H1 (cell line): ENCODE measurements at regions not wholly inside any gene's neighbourhood (a gene's known extent, or its start where the extent isn't known, plus 50 kb on each side); places are given as distances from the start of the nearest gene placed in this dataset.

Source experiments
- CTCF ChIA-PET: fragments of 300-600 bp; sonication (Branson Sonifier 250); formaldehyde crosslinking; loops from one replicate; lab custom pipeline; 2021; ENCODE audit not compliant: partially characterized antibody; lab: Charles Lee
- POLR2A ChIA-PET: fragments of 300-600 bp; sonication (Branson Sonifier 250); formaldehyde crosslinking; loops from one replicate; lab custom pipeline; 2021; ENCODE audit warnings: inconsistent platforms; ENCODE audit not compliant: partially characterized antibody; lab: Charles Lee
- DNase-seq, 2 experiments: peaks; one replicate each; pipeline versions ENCODE4 v3.0.0 to v3.0.0-alpha.2; 2010 to 2022; ENCODE audit warnings: low spot score in 2 of 2, low read depth in 1 of 2, mixed read lengths in 1 of 2
- FAIRE-seq: peaks from 2 replicates; lab custom pipeline; 2011; peaks lifted over from hg19 to GRCh38; lab: Jason Lieb, UNC
- H2AFZ ChIP-seq: 2 replicates; pipeline ENCODE4 v1.8.1; 2012; ENCODE audit warnings: low read length, inconsistent platforms
- H2AK5ac ChIP-seq: 2 replicates; pipeline ENCODE4 v1.6.1; 2013; ENCODE audit warnings: low read depth, low read length
- H2BK120ac ChIP-seq: replicated peaks from 2 replicates; pipeline ENCODE3; 2013; ENCODE audit warnings: low read depth, low read length, inconsistent platforms
- H2BK12ac ChIP-seq: 2 replicates; pipeline ENCODE4 v1.6.1; 2013; ENCODE audit warnings: low read depth, low read length
- H2BK15ac ChIP-seq: 2 replicates; pipeline ENCODE4 v1.6.1; 2013; ENCODE audit warnings: low read length
- H2BK20ac ChIP-seq: 2 replicates; pipeline ENCODE4 v1.6.1; 2013; ENCODE audit warnings: low read length
- H2BK5ac ChIP-seq: 2 replicates; pipeline ENCODE4 v1.6.1; 2013; ENCODE audit warnings: low read depth, low read length
- H3K14ac ChIP-seq: 2 replicates; pipeline ENCODE4 v1.6.1; 2013; ENCODE audit warnings: inconsistent platforms; ENCODE audit not compliant: insufficient read length
- H3K18ac ChIP-seq: 2 replicates; pipeline ENCODE4 v1.6.1; 2013; ENCODE audit warnings: low read length; ENCODE audit errors: extremely low read depth
- H3K23ac ChIP-seq: 2 replicates; pipeline ENCODE4 v1.6.1; 2013; ENCODE audit warnings: inconsistent platforms; ENCODE audit not compliant: insufficient read length
- H3K23me2 ChIP-seq: 2 replicates; pipeline ENCODE4 v1.6.1; 2013; ENCODE audit warnings: low read depth, low read length
- H3K27ac ChIP-seq: 2 replicates; pipeline ENCODE4 v1.6.1; 2011; ENCODE audit warnings: low read depth, low read length, inconsistent platforms
- H3K27me3 ChIP-seq, 4 experiments: replicated peaks in 1 of 4; 1 replicate in 1 of 4; 2 replicates in 3 of 4; pipeline versions ENCODE4 v1.6.1 to v1.8.1; 2011 to 2013; ENCODE audit warnings: low read length in 3 of 4, mild to moderate bottlenecking in 3 of 4, inconsistent platforms in 2 of 4, mixed read lengths in 2 of 4, moderate library complexity in 1 of 4; ENCODE audit not compliant: control insufficient read depth in 3 of 4, insufficient read depth in 3 of 4; ENCODE audit errors: extremely low read depth in 1 of 4
- H3K36me3 ChIP-seq, 4 experiments: 2 replicates each; pipeline versions ENCODE4 v1.6.1 to v1.8.1; 2011 to 2013; ENCODE audit warnings: mild to moderate bottlenecking in 4 of 4, low read length in 3 of 4, moderate library complexity in 2 of 4, control low read depth in 1 of 4, inconsistent platforms in 1 of 4; ENCODE audit not compliant: insufficient read depth in 4 of 4, control insufficient read depth in 2 of 4
- H3K4ac ChIP-seq: replicated peaks from 2 replicates; pipeline ENCODE3; 2013; ENCODE audit warnings: low read length, low read depth, mixed read lengths, inconsistent platforms; ENCODE audit not compliant: insufficient read length
- H3K4me1 ChIP-seq, 4 experiments: replicated peaks in 1 of 4; 1 replicate in 1 of 4; 2 replicates in 3 of 4; pipeline versions ENCODE4 v1.6.1 to v1.8.1; 2011 to 2013; ENCODE audit warnings: low read length in 3 of 4, inconsistent platforms in 2 of 4, mixed read lengths in 1 of 4; ENCODE audit not compliant: insufficient read depth in 4 of 4, control insufficient read depth in 3 of 4
- H3K4me2 ChIP-seq, 2 experiments: 2 replicates each; pipeline versions ENCODE4 v1.6.1 to v1.8.1; 2011 to 2013; ENCODE audit warnings: low read depth in 2 of 2, low read length in 2 of 2, control low read depth in 1 of 2, inconsistent platforms in 1 of 2, mild to moderate bottlenecking in 1 of 2; ENCODE audit not compliant: insufficient read depth in 1 of 2
- H3K4me3 ChIP-seq, 4 experiments: fragments of 200-600, 300-600 bp in 1 of 4; sonication (generic), shearing (Covaris generic), sonication (Bioruptor Twin) in 1 of 4; 2 replicates each; pipeline versions ENCODE4 v1.5.1 to v1.8.1; 2011 to 2016; ENCODE audit warnings: low read length in 4 of 4, low read depth in 3 of 4, control low read depth in 2 of 4, inconsistent platforms in 2 of 4, mild to moderate bottlenecking in 2 of 4, mixed read lengths in 1 of 4, moderate library complexity in 1 of 4; ENCODE audit not compliant: insufficient read depth in 2 of 4; ENCODE audit errors: extremely low read depth in 1 of 4
- H3K56ac ChIP-seq: replicated peaks from 2 replicates; pipeline ENCODE3; 2013; ENCODE audit warnings: low read depth, mild to moderate bottlenecking, mixed read lengths, low read length, inconsistent platforms; ENCODE audit not compliant: insufficient read length
- H3K79me1 ChIP-seq: 2 replicates; pipeline ENCODE4 v1.6.1; 2013; ENCODE audit warnings: low read depth, low read length, control low read depth
- H3K79me2 ChIP-seq, 2 experiments: 2 replicates each; pipeline versions ENCODE4 v1.6.1 to v1.8.1; 2012 to 2013; ENCODE audit warnings: low read length in 2 of 2, mild to moderate bottlenecking in 2 of 2, inconsistent platforms in 1 of 2; ENCODE audit not compliant: insufficient read depth in 2 of 2, control insufficient read depth in 1 of 2
- H3K9ac ChIP-seq, 4 experiments: replicated peaks in 1 of 4; 1 replicate in 1 of 4; 2 replicates in 3 of 4; pipeline versions ENCODE4 v1.6.1 to v1.8.1; 2011 to 2013; ENCODE audit warnings: low read depth in 3 of 4, low read length in 3 of 4, control low read depth in 2 of 4, mild to moderate bottlenecking in 2 of 4, moderate library complexity in 2 of 4, inconsistent platforms in 1 of 4; ENCODE audit errors: extremely low read depth in 1 of 4
- H3K9me3 ChIP-seq, 2 experiments: 2 replicates each; pipeline versions ENCODE4 v1.6.1 to v1.8.1; 2012 to 2013; ENCODE audit warnings: mild to moderate bottlenecking in 2 of 2, moderate library complexity in 2 of 2, control low read depth in 1 of 2, inconsistent platforms in 1 of 2, low read depth in 1 of 2, low read length in 1 of 2, mixed read lengths in 1 of 2; ENCODE audit not compliant: insufficient read depth in 2 of 2
- H4K20me1 ChIP-seq, 2 experiments: replicated peaks in 1 of 2; 2 replicates each; pipeline versions ENCODE3 to v1.8.1; 2011 to 2013; ENCODE audit warnings: inconsistent platforms in 2 of 2, low read length in 2 of 2, mild to moderate bottlenecking in 1 of 2; ENCODE audit not compliant: insufficient read depth in 2 of 2, control insufficient read depth in 1 of 2
- H4K5ac ChIP-seq: 2 replicates; pipeline ENCODE4 v1.6.1; 2013; ENCODE audit warnings: low read length, low read depth, mixed read lengths, inconsistent platforms; ENCODE audit not compliant: insufficient read length
- H4K8ac ChIP-seq: 2 replicates; pipeline ENCODE4 v1.8.0; 2013; ENCODE audit warnings: mild to moderate bottlenecking, moderate library complexity, low read length, inconsistent platforms; ENCODE audit not compliant: insufficient read depth; ENCODE audit errors: extremely low read depth
- H4K91ac ChIP-seq: replicated peaks from 2 replicates; pipeline ENCODE3; 2013; ENCODE audit warnings: low read length, mixed read lengths, inconsistent platforms; ENCODE audit not compliant: insufficient read length
- EZH2 ChIP-seq: fragments of 200-600 bp; sonication (generic); IDR thresholded peaks from 2 replicates; pipeline ENCODE4 v1.7.1; 2012; ENCODE audit warnings: low read depth, mild to moderate bottlenecking, moderate library complexity, low read length, inconsistent platforms; ENCODE audit not compliant: severe bottlenecking
- MAFK ChIP-seq: IDR thresholded peaks from 2 replicates; pipeline ENCODE4 v1.6.1; 2012; ENCODE audit warnings: low read depth, mild to moderate bottlenecking, improper control_type of control experiment, low read length
- NANOG ChIP-seq: IDR thresholded peaks from 2 replicates; pipeline ENCODE4 v1.6.1; 2011; ENCODE audit warnings: low read length, low read depth, mild to moderate bottlenecking, inconsistent platforms; ENCODE audit not compliant: insufficient read depth, poor library complexity, severe bottlenecking
- NRF1 ChIP-seq: IDR thresholded peaks from 2 replicates; pipeline ENCODE4 v1.6.1; 2011; ENCODE audit warnings: mild to moderate bottlenecking, low read depth, low read length, improper control_type of control experiment
- RXRA ChIP-seq: IDR thresholded peaks from 2 replicates; pipeline ENCODE4 v1.6.1; 2011; ENCODE audit warnings: low read depth, mild to moderate bottlenecking, low read length, moderate library complexity; ENCODE audit not compliant: insufficient read depth
- SIX5 ChIP-seq: IDR thresholded peaks from 2 replicates; pipeline ENCODE4 v1.6.1; 2011; ENCODE audit warnings: mild to moderate bottlenecking, low read depth, low read length
- TAF1 ChIP-seq: IDR thresholded peaks from 2 replicates; pipeline ENCODE4 v1.6.1; 2011; ENCODE audit warnings: mild to moderate bottlenecking, low read depth, low read length
- TAF7 ChIP-seq: optimal IDR thresholded peaks from 2 replicates; pipeline ENCODE3; 2011; ENCODE audit warnings: low read depth, mild to moderate bottlenecking, inconsistent platforms, low read length, moderate library complexity, borderline replicate concordance
- TCF12 ChIP-seq: IDR thresholded peaks from 2 replicates; pipeline ENCODE4 v1.6.1; 2011; ENCODE audit warnings: low read depth, mild to moderate bottlenecking, low read length
- WGBS, 2 experiments: shearing (Covaris generic) in 1 of 2; methylation state at CpG; one replicate each; pipeline versions ENCODE4 v1.1.6 to v1.1.7; 2013 to 2015; ENCODE audit warnings: low lambda C conversion rate in 2 of 2, mixed read lengths in 2 of 2, inconsistent platforms in 1 of 2, low coverage in 1 of 2, missing lambda C conversion rate in 1 of 2; ENCODE audit not compliant: insufficient replicate concordance in 2 of 2, insufficient coverage in 1 of 2, insufficient read length in 1 of 2; ENCODE audit errors: extremely low coverage in 1 of 2, missing lambda C conversion rate in 1 of 2; 5-methylcytosine and 5-hydroxymethylcytosine counted together
- TF ChIP-seq, protein P1 (sequence below): IDR thresholded peaks from 2 replicates; pipeline ENCODE4 v1.6.1; 2011; ENCODE audit warnings: low read depth, mild to moderate bottlenecking, low read length; ENCODE audit not compliant: insufficient read depth
- TF ChIP-seq, protein P2 (sequence below): IDR thresholded peaks from 2 replicates; pipeline ENCODE4 v1.6.1; 2011; ENCODE audit warnings: low read length, improper control_type of control experiment
- TF ChIP-seq, protein P3 (sequence below): IDR thresholded peaks from 2 replicates; pipeline ENCODE4 v1.6.1; 2012; ENCODE audit warnings: inconsistent platforms

DNA sequence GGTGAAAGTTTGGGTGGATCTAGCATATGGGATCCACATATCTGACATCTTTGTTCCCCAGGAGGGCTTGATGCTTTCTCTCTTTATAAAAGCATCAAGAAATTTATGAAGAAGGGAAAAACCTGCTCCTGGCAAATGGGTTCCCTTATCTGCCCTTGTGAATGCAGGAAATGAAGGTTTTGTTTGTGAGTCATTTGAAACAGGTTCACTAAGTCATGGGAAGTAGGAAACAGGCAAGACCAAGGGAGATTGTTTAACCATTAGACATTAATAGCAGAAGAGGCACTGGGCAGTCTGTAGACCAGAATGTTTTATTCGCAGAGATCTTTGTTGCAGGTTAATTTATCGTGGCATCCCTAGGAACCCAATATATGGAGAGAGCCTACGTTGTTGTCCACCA is 713.1 kb downstream of the CDY2B start:
- FAIRE-seq, result no peak
- TF ChIP-seq RXRA, result no peak
- TF ChIP-seq TCF12, result no peak
- TF ChIP-seq TAF7, result no peak
- TF ChIP-seq, protein P1, sequence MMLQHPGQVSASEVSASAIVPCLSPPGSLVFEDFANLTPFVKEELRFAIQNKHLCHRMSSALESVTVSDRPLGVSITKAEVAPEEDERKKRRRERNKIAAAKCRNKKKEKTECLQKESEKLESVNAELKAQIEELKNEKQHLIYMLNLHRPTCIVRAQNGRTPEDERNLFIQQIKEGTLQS, result no peak
- no peak for TF ChIP-seq NRF1
- TF ChIP-seq, protein P2, sequence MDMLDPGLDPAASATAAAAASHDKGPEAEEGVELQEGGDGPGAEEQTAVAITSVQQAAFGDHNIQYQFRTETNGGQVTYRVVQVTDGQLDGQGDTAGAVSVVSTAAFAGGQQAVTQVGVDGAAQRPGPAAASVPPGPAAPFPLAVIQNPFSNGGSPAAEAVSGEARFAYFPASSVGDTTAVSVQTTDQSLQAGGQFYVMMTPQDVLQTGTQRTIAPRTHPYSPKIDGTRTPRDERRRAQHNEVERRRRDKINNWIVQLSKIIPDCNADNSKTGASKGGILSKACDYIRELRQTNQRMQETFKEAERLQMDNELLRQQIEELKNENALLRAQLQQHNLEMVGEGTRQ, result no peak
- TF ChIP-seq TAF1, result no peak
- TF ChIP-seq, protein P3, sequence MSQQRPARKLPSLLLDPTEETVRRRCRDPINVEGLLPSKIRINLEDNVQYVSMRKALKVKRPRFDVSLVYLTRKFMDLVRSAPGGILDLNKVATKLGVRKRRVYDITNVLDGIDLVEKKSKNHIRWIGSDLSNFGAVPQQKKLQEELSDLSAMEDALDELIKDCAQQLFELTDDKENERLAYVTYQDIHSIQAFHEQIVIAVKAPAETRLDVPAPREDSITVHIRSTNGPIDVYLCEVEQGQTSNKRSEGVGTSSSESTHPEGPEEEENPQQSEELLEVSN, result no peak
- no peak for TF ChIP-seq EZH2
- no peak for TF ChIP-seq SIX5
- no peak for TF ChIP-seq NANOG
- no peak for TF ChIP-seq MAFK

More for the DNA sequence above, 713.1 kb downstream of the CDY2B start:
- Histone ChIP-seq H3K18ac (no peak overlapping the region), H4K5ac (no peak overlapping the region), H4K91ac (no peak overlapping the region), H3K23me2 (no peaks in the 10 kb centered on the region), H3K56ac (no peak overlapping the region), H3K79me1 (no peaks in the 10 kb centered on the region), H3K9me3 (no peaks in the 10 kb centered on the region), H2AK5ac (no peak overlapping the region), H2BK15ac (no peak overlapping the region), H3K4ac (no peak overlapping the region), H3K36me3 (no peaks in the 10 kb centered on the region), H3K4me2 (no peak overlapping the region), H3K79me2 (no peaks in the 10 kb centered on the region), H4K20me1 (no peaks in the 10 kb centered on the region), H2BK120ac (no peak overlapping the region), H2AFZ (no peak overlapping the region), H3K27me3 (no peaks in the 10 kb centered on the region), H2BK5ac (no peak overlapping the region), H2BK20ac (no peak overlapping the region), H3K4me3 (no peak overlapping the region), H3K27ac (no peak overlapping the region), H3K4me1 (no peaks in the 10 kb centered on the region), H3K23ac (no peak overlapping the region), H3K9ac (no peak overlapping the region), H3K14ac (no peak overlapping the region), H2BK12ac (no peak overlapping the region), H4K8ac (no peak overlapping the region)
- ChIA-PET POLR2A (no interaction called here), CTCF (no interaction called here)
- no peak for DNase-seq
- 93% methylated on average over 3 of the region's 3 CpGs; no CpG with 5 or more reads in 1 of the 2 experiments for WGBS, 2 experiments
